ENCODE measurements at regions not wholly inside any gene's neighbourhood (a gene's known extent, or its start where the extent isn't known, plus 50 kb on each side); places are given as distances from the start of the nearest gene placed in this dataset.
A peak's percentile ranks its signal among the peaks of the same experiment; 100 is the strongest.
"Not testable (repeated sequence)": the region's sequence is repeated elsewhere in the genome, so short reads cannot be mapped to it uniquely, and the experiment has no call there.

- not testable (repeated sequence) for DNase-seq (ENCODE audit: extremely low spot score, insufficient read length, low read depth); FAIRE-seq
Measured at GRCh38 chr16:88184566-88185355, 198.0 kb upstream of the ZNF469 start.

GRCh38 chr16:88185406-88185805 lies 197.4 kb upstream of the ZNF469 start:
- FAIRE-seq; DNase-seq (ENCODE audit: extremely low spot score, insufficient read length, low read depth): not testable (repeated sequence)

- not testable (repeated sequence) for FAIRE-seq; DNase-seq (ENCODE audit: extremely low spot score, insufficient read length, low read depth)
Measured at GRCh38 chr16:88185976-88186888, 196.5 kb upstream of the ZNF469 start.

- not testable (repeated sequence) for FAIRE-seq
Measured at GRCh38 chr16:88186889-88187870, 195.6 kb upstream of the ZNF469 start.

GRCh38 chr16:88188171-88188895 lies 194.4 kb upstream of the ZNF469 start:
- DNase-seq (ENCODE audit: extremely low spot score, insufficient read length, low read depth); FAIRE-seq: not testable (repeated sequence)

More at GRCh38 chr16:88186889-88187870, 195.6 kb upstream of the ZNF469 start:
- not testable (repeated sequence) for DNase-seq (ENCODE audit: extremely low spot score, insufficient read length, low read depth)

- not testable (repeated sequence) for DNase-seq (ENCODE audit: extremely low spot score, insufficient read length, low read depth); FAIRE-seq
Measured at GRCh38 chr16:88190592-88191095, 192.1 kb upstream of the ZNF469 start.

GRCh38 chr16:88191168-88191567 lies 191.6 kb upstream of the ZNF469 start:
- not testable (repeated sequence) for DNase-seq (ENCODE audit: extremely low spot score, insufficient read length, low read depth); FAIRE-seq

- no peak for FAIRE-seq
Measured at GRCh38 chr16:88192601-88193000, 190.2 kb upstream of the ZNF469 start.

GRCh38 chr16:88193706-88194396 lies 188.9 kb upstream of the ZNF469 start:
- DNase-seq (ENCODE audit: extremely low spot score, insufficient read length, low read depth): not testable (repeated sequence)
- peak; percentile 80 for FAIRE-seq

More at GRCh38 chr16:88192601-88193000, 190.2 kb upstream of the ZNF469 start:
- DNase-seq (ENCODE audit: extremely low spot score, insufficient read length, low read depth): no peak

- no peak for FAIRE-seq
- DNase-seq (ENCODE audit: extremely low spot score, insufficient read length, low read depth): no peak
Measured at GRCh38 chr16:88194397-88195268, 188.1 kb upstream of the ZNF469 start.

GRCh38 chr16:88195269-88195705 lies 187.5 kb upstream of the ZNF469 start:
- FAIRE-seq (no peak), DNase-seq (ENCODE audit: extremely low spot score, insufficient read length, low read depth) (no peak)

- FAIRE-seq (no peak), DNase-seq (ENCODE audit: extremely low spot score, insufficient read length, low read depth) (no peak)
Measured at GRCh38 chr16:88195911-88196465, 186.8 kb upstream of the ZNF469 start.

GRCh38 chr16:88196471-88197400 lies 186.0 kb upstream of the ZNF469 start:
- FAIRE-seq: no peak
- DNase-seq (ENCODE audit: extremely low spot score, insufficient read length, low read depth): no peak

- no peak for FAIRE-seq
- DNase-seq (ENCODE audit: extremely low spot score, insufficient read length, low read depth): no peak
Measured at GRCh38 chr16:88197481-88198456, 185.0 kb upstream of the ZNF469 start.

Measured in GM18507 (cell line).